ENCODE measurements at regions not wholly inside any gene's neighbourhood (a gene's known extent, or its start where the extent isn't known, plus 50 kb on each side); places are given as distances from the start of the nearest gene placed in this dataset.
A peak's percentile ranks its signal among the peaks of the same experiment; 100 is the strongest.

DNA sequence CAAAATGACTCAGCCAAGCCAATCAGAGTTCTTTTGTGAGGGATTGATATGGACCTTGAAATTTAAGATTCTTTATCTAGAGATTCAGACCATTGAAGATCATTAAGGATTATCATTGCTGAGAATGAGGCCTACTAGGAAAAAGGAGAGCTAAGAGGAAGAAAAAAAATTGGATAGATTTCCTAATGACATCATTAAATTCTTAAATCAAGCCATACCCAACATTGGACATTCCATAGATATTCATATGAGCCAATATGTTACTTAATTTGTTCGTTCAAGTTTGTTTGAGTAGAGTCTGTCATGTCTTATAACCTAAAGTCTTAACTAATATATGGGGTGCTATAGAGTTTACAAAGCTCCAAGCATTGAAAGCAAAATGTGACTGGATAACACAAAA is 727.9 kb upstream of the SEMA6A start:
- no peak for DNase-seq (ENCODE audit: low spot score)

DNA sequence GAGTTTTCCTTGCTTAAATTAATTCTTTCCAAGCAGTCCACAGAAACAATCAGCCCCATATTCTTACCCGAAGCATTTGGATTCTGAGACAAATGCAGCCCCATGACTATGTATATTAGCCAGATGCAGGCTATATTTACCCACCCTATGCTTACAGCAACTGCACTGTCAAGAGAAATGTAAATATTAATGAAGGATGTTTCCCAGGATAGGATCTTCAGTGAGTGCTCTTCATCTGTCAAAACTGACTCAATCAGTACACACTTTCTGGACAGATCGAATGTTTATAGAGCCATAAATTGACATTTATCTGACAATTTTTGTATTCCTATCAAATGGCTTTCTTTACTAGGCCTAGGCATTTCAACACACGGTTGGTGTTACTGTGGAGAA is 725.3 kb upstream of the SEMA6A start:
- no peak for DNase-seq (ENCODE audit: low spot score)

DNA sequence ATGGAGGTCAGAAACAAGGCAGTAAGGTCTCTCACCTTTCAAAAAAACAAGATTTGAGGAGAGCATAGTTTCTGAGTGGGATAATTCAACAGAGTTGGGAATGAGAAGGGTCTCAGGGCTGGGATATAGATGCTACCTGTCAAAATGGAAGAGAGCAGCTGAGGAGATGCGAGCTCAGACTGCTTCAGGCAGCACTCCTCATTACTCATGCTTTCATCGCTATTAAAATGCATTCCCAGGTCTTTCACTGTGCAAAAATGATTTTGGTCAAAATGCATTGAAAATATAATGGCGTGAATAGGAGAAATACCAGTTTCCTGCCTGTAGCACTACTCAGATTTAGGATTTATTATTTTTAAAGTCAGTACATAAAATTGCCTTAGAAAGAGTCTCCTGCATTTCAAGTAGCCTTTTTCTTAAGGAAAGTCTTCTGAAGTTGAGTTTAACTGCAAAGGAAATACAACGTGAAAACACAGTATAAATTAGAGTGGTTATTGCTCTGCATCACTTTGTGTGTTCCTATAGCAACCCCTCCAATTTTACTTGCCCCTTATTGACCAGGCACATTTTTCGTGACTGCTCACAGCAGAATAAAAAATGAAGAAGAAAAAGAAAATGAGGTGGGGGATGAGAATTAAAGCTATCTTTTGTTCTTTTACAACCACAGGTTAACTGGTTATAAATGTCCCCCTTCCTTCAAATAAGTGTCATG is 724.8 kb upstream of the SEMA6A start:
- no peak for DNase-seq (ENCODE audit: low spot score)

DNA sequence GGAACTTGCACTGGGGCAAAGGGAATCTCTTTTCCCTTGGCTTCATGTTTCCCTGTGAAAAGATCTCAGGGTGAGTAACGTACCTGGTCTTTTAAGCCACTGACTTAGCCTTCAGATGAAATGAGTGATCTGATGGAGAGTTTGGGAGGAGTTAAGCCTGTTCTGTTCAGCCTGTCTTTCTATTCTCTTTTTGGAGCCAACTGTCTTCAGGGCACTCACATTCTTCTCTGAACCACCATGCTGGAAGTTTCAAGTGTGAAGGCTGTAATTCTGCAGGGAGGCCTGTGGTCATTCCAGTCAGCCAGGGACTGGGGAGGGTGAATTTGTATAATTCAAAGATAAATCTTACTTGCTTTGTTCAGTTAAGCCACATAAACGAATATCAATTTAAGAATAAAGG is 722.2 kb upstream of the SEMA6A start:
- no peak for DNase-seq (ENCODE audit: low spot score)

DNA sequence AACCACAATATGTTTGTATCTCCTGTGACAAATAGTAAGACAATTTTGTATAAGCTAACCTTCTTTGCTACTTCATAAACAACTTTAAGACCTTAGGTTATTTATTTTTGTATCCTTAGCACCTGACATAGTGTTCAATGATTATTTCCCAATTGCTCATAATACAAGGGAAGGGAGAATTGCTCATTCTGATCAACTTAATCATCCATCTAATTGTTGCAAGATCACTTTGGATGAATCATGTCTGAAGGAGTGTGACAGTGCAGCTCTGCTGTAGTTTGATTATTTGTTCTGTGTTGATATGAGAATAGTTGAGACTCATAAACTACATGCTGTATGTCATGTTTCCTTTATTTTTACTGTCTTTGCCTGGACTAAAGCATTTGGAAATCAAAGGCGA is 721.3 kb upstream of the SEMA6A start:
- DNase-seq (ENCODE audit: low spot score): no peak

DNA sequence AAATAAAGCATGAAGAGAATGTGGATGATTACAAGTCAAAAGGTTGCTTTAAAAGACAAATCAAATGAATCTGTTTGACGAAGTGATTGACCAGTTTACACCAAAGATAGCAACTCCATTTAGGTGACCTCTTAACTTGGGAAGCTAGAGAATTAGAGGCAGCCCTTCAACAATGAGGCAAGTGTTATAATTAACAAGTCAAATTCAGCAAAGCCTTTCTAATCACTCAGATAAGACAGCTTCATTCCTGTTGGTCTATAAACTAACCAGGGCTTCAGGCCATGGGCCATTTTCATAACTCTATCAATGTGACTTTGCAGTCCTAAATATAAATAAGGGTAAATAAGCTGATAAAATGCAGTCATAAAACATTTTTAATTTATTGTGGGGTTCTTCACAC is 712.2 kb upstream of the SEMA6A start:
- no peak for DNase-seq (ENCODE audit: low spot score)

DNA sequence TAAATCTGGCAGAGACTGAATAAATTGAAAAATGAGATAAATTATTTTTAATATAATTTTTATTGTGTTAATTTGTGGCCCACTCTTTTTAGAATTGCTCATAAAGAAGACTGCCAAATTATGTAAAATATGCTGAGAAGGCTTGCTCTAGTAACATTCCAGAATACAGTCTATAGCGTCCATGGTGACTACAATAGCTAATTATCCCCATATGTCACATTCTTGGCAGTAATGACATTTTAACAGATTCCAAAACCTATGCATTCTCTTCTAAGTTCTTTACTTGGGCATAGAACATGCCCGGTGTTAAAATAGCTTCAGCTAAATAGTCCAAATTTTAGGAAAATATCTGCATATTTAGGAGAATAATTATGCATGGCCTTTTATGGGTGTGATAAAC is 697.0 kb upstream of the SEMA6A start:
- DNase-seq (ENCODE audit: low spot score): no peak

DNA sequence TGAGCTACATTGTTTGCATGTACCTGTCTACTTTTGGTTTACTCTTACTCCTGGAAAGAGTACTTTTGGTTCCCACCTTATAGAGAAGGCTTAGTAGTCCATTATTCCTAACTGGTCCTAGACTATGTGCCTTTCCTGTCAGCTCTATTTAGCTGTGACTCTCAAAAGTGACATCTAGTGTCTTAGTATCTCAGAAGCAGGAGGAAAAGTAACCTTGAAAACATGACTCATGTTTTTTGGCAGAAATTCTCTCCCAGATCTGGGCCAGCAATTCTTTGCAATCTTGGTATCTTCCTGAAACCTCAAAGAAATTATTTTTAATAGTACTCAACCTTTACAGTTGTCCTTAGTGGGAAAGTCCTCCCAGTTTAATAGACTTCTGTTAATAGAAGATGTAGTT is 691.7 kb upstream of the SEMA6A start:
- DNase-seq (ENCODE audit: low spot score): no peak

DNA sequence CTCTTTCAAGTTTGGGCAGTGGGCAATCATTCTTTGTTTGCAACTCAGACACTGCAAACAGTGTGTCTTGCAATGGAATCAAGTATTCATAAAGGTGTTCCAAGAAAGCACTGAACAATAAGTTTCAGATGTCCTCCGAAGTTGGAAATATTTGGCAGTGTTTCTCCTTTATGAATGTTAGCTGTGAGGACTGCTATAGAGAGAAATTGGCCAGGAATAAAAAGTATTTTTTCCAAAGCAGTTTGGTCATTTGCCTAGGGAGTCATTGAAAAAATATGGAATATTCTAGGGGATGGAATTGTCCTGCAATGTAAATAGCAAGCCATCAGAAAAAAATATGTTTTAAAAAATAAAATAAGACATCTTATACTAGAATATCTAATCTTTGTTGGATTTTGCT is 688.6 kb upstream of the SEMA6A start:
- DNase-seq (ENCODE audit: low spot score): no peak

DNA sequence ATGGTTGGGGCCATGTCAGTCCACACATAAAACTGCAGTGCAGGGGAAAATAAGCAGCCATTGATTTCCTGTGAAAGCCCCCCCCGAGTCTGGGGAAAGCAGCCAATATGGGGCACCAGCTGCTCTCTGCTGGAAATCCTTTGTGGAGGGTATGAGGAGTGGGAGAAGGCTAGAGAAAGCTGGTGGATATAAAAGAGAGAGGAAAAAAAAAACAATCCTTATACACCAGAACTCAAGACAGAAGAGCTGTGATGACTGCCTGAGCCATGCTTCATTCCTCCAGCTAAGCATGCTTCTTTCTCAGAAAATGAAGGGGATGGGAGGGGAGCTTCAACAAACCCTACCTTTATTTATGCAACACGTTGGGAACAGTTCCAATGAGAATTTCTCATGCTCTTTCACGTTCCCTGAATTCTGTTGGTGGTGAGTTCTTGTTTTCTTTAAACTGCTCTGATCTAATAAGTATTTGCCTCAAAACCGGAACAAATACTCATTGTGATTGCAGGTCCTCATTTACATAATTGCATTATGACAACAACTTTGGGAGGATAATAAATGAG is 688.0 kb upstream of the SEMA6A start:
- DNase-seq (ENCODE audit: low spot score): peak; percentile 85

DNA sequence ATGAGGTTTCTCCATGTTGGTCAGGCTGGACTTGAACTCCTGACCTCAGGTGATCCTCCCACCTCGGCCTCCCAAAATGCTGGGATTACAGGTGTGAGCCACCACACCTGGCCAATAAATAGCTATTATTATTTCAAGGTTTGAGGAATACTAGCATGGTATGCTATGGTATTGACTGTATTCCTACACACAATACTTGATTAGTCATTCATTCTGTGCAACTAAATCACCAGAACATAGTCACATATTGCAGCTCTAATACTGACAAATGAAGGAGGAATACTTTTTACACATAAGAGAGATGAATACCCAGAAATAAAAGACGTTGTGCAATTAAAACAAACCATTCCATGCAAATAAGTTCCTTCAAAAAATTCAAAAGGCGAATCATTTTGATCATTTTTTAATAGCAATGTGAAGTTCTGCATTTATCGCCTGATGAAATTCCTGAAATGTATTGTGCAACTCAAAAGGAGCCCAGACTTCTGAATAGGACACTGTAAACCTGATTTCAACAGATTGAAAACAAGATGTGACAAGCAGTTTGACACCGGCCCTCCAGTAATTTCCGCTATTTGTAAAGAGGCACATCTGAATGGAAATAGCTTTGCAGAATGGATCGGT is 687.4 kb upstream of the SEMA6A start:
- DNase-seq (ENCODE audit: low spot score): no peak

DNA sequence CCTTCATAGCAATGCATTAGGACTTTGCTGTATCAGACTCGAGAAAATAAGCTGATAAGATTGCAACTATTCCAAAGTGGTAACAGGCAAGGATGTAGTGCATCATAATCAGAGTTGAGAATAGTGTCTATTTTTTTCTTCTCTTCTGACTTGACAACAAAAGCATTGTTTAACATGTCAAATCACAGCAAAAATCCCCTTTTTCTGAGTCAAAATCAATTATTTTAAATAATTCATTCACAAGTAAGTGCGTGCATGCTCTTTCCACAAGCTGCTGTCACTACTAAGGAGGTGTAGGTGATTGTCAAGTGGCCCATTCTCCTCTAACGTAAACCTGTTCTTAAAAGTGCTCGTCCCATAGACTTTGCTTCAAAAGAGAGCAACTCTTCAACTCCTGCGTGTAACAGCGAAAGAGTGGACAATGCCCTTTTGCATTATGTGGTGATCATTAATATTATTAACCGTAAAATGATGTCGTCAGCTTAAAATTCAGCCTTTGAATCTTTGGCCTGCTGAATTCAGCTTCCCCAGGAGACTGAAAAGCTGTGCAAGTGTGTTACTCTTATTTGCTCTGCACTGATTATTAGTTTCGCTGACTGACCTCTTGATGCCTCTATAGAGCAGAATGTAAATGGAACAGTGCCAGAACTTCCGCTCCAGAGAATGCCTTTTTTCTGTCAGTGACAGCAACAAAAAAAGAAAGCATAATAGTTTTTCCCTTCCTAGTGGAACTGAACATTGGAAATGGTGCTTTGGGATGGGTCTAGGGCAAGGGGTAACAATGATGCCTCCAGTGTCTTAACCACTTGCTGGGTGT is 680.8 kb upstream of the SEMA6A start:
- DNase-seq (ENCODE audit: low spot score): peak; percentile 65

DNA sequence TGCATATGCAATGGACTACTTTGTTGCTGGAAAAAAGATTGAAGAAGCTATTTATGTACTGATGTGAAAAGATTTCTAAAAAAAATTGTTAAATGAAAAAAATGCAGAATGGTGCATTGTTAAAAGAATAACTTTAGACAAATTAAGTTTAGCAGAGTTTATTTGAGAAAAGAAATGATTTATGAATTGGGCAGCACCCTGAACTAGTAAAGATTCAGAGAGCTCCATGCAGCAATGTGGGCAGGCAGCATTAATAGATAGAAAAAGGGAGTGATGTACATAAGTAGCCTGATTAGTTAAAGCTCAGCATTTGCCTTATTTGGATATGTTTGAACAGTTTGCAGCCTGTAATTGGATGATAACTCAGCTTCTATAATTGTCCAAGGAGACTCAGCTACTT is 677.9 kb upstream of the SEMA6A start:
- DNase-seq (ENCODE audit: low spot score): peak; percentile 30

DNA sequence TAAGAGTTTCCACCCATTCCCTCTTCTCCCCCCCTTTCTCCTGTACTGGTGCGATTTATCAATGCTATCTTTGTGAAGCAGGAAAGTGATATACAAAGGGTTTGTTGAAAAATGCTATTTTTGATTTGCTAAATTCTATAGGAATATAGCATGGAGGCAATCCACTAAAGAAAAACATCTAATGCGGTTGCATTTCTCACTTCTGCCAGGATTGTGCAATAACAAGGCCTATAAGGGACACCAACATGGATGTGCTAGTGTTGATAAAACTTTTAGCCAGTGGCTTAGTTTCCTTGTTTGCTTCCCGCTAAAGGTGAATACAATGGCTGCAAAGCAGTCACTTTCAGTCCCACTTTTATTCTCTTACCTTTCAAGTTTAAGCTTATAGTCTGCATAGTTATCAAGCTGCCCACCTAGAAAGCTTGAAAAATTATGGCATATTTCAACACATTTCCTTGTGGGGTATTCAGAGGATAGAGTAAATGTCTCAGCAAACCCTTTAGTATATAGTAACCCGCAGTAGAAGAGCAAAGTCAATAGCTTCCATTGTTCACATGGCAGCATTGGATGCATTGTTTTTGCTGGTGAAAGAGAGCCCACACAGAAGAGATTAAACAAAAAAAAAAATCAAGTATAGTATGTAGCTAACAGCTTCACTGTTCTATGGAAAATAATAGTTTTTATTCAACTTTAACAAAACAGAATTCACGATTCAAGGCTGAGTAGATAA is 674.6 kb upstream of the SEMA6A start:
- DNase-seq (ENCODE audit: low spot score): peak; percentile 97

DNA sequence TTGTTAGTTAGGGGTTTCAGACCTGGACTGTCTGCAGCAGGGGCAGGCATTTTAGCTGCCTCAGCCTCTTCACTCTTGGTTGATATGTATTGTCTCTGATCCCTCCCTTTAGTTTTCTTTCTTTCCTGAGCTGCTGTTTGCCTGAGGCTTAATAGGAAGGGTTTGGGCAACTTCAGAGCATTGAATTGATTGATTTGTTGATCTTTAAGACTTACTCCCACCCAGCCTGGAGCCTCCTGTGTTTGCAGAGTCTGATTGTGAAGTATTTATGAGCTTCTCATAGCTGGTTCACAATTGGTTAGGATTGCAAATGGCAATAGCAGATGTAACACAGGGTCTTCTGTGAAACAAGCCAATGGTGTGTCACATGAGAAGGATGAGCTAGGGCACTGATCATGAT is 671.8 kb upstream of the SEMA6A start:
- DNase-seq (ENCODE audit: low spot score): no peak

DNA sequence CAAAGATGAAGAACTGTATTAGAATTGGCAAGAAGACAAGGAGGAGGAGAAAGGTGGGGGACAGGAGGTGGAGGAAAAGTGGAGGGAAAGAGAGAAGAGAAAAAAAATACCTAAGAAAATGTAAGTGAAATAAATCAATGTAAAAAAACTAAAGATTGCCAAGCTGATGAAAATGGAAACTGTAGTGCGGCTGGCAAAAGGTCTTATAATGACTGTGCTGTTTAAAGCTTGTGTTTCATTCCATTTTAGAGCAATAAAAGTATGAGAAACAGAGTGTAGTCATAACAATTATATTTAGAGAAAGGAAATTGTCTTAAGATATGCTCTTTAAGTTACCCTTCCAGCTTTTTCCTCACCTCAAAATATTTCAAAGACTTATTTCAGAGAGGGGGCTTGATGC is 670.5 kb upstream of the SEMA6A start:
- no peak for DNase-seq (ENCODE audit: low spot score)

DNA sequence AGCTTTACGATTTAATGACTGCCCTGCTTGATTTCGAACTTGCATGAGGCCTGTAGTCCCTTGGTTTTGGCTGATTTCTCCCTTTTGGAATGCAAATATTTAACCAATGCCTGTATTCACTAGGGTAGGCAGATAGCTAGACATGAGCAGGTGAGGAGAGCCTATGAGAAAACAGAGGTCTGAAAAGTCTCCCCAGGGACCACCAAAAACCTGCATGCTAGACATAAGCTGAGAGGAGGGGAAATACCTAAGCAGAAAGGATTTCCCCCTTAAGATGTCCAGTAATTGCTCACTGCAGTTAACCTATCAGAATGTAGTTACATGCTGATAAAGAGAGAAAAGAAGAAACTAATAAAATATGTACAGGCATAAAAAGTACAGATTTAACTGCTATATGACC is 667.4 kb upstream of the SEMA6A start:
- DNase-seq (ENCODE audit: low spot score): no peak

DNA sequence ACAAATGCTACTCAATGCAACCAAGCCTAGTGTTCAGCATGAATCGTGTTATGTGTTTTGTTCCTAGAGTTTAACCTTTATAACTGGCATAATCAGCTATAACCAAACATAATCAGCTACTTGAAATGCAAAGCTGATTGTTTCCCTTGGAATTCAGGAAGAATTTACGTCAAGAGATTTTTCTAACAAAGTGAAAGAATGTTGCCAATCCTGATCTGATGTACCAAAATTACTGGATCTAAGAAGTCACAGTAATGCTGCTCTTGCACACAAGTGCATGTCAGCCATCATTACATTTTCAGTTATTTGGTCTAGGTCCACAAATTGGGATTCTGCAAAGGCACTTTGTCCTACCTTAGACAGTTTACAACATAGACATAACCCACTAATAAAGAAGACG is 662.3 kb upstream of the SEMA6A start:
- DNase-seq (ENCODE audit: low spot score): no peak

DNA sequence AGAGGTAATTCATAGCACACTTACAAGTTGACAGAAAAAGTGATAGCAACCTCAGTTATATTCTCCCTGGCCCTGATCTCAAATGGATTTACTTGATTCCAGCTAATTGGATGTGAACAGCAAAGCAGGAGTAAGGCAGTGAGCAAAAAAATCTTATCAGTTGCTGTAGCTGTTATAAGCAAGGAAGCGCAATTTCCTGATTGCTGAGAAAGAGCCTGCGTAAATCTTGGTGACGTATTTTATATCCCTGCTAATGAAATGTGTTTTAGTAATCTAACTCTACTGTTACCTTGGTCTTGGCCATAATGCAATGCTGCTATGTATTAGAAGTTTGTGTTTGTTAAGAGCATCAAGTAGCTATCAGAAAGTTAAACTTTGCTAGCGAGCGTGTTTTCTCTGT is 661.2 kb upstream of the SEMA6A start:
- no peak for DNase-seq (ENCODE audit: low spot score)

DNA sequence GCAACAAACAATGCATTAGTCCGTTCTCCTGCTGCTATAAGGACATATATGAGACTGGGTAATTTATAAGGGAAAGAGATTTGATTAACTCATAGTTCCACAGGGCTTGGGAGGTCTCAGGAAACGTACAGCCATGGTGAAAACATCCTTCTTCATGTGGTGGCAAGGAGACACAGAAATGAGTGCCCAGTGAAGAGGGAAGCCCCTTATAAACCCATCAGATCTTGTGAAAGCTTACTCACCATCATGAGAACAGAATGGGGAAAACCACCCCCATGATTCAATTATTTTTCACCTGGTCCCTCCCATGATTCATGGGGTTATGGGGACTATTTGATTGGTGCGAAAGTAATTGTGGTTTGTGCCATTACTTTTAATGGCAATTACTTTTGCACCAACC is 655.8 kb upstream of the SEMA6A start:
- DNase-seq (ENCODE audit: low spot score): no peak

DNA sequence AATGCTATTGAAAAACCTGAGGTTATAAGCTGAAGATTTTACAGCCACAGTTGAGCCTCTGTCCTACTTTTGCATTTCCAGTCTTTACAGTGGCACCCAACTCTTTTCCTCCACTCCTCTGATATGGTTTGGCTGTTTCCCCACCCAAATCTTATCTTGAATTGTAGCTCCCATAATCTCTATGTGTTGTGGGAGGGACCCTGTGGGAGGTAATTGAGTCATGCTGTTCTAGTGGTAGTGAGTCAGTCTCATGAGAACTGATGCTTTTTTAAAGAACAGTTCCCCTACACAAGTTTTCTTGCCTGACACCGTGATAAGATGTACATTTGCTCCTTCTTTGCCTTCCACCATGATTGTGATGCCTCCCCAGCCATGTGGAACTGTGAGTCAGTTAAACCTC is 646.1 kb upstream of the SEMA6A start:
- DNase-seq (ENCODE audit: low spot score): no peak

DNA sequence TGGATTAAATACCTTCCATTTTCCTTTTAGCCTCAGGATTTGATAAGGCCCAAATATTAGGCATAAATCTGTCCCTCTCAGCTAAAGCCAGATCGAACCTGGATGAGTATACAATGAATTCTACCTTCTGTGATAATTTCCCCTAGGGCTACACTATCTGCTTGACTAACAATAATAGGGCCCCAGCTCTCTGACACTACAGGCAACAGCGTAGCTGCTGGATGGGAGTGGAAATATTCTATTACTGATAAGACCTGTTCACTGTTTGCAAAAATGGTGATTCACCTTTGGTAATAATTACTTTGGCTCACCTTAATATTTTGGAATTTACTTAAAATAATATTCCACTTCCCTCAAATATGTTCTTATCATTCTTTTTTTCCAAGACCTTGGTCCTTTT is 644.2 kb upstream of the SEMA6A start:
- no peak for DNase-seq (ENCODE audit: low spot score)

Measured in pons (tissue), 1 donor.